Mononuclear cell (primary cell): ENCODE measurements at regions not wholly inside any gene's neighbourhood (a gene's known extent, or its start where the extent isn't known, plus 50 kb on each side); places are given as distances from the start of the nearest gene placed in this dataset.
A peak's percentile ranks its signal among the peaks of the same experiment; 100 is the strongest.

Source experiments
- H3K27me3 ChIP-seq: 2 replicates; pipeline ENCODE4 v1.6.0; 2011; ENCODE audit warnings: low read length, control low read depth; ENCODE audit not compliant: insufficient read depth
- H3K4me1 ChIP-seq: 2 replicates; pipeline ENCODE4 v1.5.1; 2011; ENCODE audit warnings: mild to moderate bottlenecking, low read length, control low read depth; ENCODE audit not compliant: insufficient read depth
- H3K4me3 ChIP-seq: 2 replicates; pipeline ENCODE4 v1.5.1; 2011; ENCODE audit warnings: mild to moderate bottlenecking, low read length, moderate library complexity
- H3K9me3 ChIP-seq: 2 replicates; pipeline ENCODE4 v1.5.1; 2011; ENCODE audit warnings: low read depth, mild to moderate bottlenecking, control low read depth, low read length

GRCh38 chr14:89635615-89636014 is 218.6 kb upstream of the FOXN3 start:
- H3K4me3 ChIP-seq = no peak overlapping the region
- H3K27me3 ChIP-seq = no peaks in the 10 kb centered on the region
- no peaks in the 10 kb centered on the region for H3K9me3 ChIP-seq
- H3K4me1 ChIP-seq = no peaks in the 10 kb centered on the region

DNA sequence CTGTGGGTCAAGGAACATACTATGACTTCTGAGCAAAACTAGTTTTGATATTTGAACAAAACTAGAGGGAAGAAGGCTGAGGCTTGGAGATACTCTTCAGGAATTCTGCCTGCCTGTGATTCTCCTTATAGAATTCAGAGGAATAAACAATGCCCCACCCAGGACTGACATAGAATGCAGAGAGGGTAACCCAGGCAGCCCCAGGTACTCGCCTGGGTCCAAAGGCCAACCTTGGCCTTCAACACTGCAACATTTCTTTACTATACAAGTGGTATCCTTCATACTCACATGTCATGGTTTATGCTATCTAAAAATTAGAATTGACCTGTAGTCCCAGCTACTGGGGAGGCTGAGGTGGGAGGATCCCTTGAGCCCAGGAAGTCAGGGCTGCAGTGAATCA is 217.0 kb upstream of the FOXN3 start:
- Histone ChIP-seq H3K27me3 (no peaks in the 10 kb centered on the region), H3K4me3 (no peak overlapping the region), H3K9me3 (no peaks in the 10 kb centered on the region), H3K4me1 (peaks cover 6% of the 10 kb centered on the region)

GRCh38 chr14:89630101-89630829 is 213.2 kb upstream of the FOXN3 start:
- peaks cover 24% of the 10 kb centered on the region for H3K4me1 ChIP-seq
- no peaks in the 10 kb centered on the region for H3K27me3 ChIP-seq
- no peak overlapping the region for H3K4me3 ChIP-seq
- H3K9me3 ChIP-seq = no peaks in the 10 kb centered on the region

GRCh38 chr14:89629383-89629782 is 212.3 kb upstream of the FOXN3 start:
- no peaks in the 10 kb centered on the region for H3K9me3 ChIP-seq
- H3K27me3 ChIP-seq = no peaks in the 10 kb centered on the region
- H3K4me1 ChIP-seq = peaks cover 24% of the 10 kb centered on the region
- no peak overlapping the region for H3K4me3 ChIP-seq

DNA sequence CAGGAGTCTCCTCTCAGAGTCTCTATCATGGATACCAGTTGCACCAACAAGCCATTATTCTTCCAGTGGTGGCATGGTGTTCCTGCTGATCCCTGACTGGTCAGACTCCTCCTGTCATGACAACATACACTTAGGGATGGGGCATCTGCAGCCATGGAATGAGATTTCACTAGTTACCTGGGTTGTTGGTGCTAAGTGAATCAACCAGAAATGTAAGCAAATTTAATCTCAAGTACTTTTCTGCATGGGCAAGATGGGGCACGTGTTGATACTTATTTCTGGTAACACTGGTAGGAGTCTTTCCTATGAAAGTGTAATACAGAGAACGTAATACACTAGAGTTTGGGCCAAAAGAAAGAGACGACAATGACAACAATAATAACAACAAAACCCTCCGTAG is 211.5 kb upstream of the FOXN3 start:
- Histone ChIP-seq H3K27me3 (no peaks in the 10 kb centered on the region), H3K4me1 (peaks cover 24% of the 10 kb centered on the region), H3K9me3 (no peaks in the 10 kb centered on the region), H3K4me3 (no peak overlapping the region)

DNA sequence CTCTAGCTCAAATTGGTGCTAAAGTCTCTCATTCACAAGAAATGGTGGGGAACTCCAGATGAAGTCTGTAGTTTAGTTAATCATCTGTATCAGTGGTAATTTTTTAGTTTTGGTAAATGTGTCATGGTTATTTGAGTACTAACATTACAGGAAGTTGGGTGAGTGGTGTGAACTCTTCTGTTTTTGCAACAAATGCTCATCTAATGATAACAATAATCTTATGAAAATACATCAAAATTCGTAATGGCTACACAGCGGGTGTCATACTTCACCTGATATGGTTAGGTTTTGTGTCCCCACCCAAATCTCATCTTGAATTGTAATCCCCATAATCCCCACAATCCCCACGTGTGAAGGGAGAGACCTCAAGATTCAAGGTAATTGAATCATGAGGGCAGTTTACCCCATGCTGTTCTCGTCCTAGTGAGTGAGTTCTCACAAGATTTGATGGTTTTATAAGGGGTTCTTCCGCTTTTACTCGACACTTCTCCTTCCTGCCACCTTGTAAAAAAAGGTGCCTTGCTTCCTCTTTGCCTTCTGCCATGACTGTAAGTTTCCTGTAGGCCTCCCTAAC is 209.3 kb upstream of the FOXN3 start:
- Histone ChIP-seq H3K4me3 (no peak overlapping the region), H3K27me3 (no peaks in the 10 kb centered on the region), H3K4me1 (peaks cover 29% of the 10 kb centered on the region), H3K9me3 (no peaks in the 10 kb centered on the region)

DNA sequence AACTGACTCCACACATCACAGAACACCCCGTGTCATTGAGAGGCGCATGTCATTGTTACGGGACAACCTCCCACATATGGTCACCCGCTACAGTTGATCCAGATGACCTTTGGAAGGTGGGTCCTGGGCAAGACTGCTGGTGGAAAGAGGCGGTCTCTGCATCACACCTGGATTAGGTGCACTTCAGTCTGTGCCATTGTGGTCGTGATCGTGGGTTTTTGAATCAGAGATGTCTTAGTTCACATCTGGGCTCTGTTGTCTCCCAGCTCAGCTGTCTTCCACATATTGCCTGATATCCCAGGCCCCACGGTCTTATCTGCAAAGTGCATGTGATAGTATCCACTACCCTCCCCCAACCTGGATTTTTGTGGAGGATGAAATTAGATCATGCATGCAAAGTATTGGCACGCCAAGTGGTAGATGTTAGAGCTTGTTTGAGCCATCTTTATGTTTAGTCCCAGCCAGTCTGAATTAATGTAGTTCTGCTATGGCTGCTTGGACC is 208.7 kb upstream of the FOXN3 start:
- Histone ChIP-seq H3K27me3 (no peaks in the 10 kb centered on the region), H3K4me1 (peaks cover 34% of the 10 kb centered on the region), H3K4me3 (no peak overlapping the region), H3K9me3 (no peaks in the 10 kb centered on the region)

DNA sequence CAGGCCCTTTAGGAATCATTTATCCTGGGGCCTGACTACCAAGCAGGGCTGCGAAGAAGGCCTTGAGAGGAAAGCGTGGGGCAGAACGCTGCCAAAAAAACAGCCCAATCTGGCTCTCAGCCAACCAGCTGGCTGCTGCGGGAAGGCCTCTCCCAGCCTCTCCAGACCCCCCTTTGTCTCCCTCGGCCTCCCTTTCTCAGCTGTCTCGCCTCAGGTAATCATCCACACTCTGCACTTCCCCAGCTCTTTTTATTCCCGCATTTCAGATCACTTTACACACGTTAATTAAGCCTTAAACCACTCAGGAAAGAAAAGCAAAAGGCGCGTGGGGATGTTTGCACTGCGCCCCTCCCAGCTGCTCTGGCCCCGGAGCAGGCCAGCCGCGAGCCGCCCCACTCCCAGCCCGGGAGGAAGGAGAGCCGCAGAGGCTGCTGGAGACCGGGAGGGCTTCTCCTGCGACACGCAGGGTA is 208.2 kb upstream of the FOXN3 start:
- H3K9me3 ChIP-seq = no peaks in the 10 kb centered on the region
- no peaks in the 10 kb centered on the region for H3K27me3 ChIP-seq
- H3K4me3 ChIP-seq = no peak overlapping the region

GRCh38 chr14:89624500-89625156 is 207.6 kb upstream of the FOXN3 start:
- Histone ChIP-seq H3K4me1 (peaks cover 44% of the 10 kb centered on the region), H3K27me3 (no peaks in the 10 kb centered on the region), H3K9me3 (no peaks in the 10 kb centered on the region), H3K4me3 (no peak overlapping the region)

More for the DNA sequence above, 208.2 kb upstream of the FOXN3 start:
- H3K4me1 ChIP-seq = peaks cover 40% of the 10 kb centered on the region

DNA sequence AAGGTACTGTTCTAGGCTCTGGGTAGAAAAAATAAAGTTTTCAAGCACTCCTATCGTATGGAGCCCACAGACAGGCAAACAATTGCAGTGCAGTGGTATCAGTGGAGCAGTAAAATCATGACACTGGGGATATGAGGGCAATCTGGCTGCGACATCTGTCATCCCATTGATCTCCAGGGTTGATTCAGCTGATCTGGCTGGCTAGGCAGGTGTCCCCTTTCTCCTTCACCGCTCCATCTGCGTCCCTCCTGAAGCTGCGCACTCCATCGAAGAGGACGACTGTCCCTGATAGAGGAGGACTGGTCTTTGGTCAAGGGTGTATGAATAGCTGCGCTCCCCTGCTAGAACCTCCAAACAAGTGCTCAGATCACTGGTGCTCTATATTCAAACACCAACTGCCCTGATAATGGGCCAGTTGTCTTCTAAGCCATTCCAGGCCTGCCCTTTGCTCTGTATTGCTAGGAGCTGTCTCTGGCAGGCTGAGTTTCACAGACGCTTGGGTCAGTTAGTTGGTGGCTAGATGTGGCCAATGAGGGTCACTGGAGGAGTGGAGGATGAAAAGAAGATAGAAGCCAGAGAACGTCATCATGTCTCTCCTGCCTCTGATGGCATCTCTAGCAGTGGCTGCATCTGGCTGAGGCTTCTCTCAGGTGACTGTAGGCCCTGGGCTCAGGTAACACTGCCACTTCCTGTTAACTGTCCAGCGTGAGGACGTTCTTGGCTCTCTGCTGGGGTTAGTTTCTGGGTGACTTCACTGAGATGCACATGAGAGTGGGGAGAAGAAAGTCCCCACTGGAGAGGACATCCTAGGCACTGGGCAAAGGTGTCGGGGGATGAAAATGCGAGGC is 205.0 kb upstream of the FOXN3 start:
- Histone ChIP-seq H3K4me3 (no peak overlapping the region), H3K9me3 (no peaks in the 10 kb centered on the region), H3K27me3 (no peaks in the 10 kb centered on the region), H3K4me1 (peaks cover 47% of the 10 kb centered on the region)

GRCh38 chr14:89621009-89621421 is 204.0 kb upstream of the FOXN3 start:
- Histone ChIP-seq H3K27me3 (no peaks in the 10 kb centered on the region), H3K4me3 (no peak overlapping the region), H3K9me3 (no peaks in the 10 kb centered on the region), H3K4me1 (peaks cover 51% of the 10 kb centered on the region)

DNA sequence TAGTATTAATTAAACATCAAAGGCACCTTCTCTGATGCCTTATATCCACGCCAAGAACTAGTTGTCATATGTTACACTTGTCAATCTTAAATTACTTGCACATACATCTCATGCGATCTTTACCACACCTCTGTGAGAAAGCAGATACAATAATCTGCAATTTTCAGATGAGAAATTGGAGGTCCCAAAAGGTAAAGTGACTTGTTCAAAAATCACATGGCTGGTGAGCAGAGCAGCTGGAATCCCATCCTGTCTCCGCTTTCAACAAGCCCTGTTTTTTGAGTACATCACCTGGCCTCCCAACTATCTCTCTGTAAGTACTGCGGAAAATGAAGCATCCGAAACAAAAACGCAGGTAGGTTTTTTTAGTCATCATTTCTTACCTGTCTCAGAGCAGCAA is 203.4 kb upstream of the FOXN3 start:
- peaks cover 51% of the 10 kb centered on the region for H3K4me1 ChIP-seq
- H3K9me3 ChIP-seq = no peaks in the 10 kb centered on the region
- H3K4me3 ChIP-seq = no peak overlapping the region
- no peaks in the 10 kb centered on the region for H3K27me3 ChIP-seq

DNA sequence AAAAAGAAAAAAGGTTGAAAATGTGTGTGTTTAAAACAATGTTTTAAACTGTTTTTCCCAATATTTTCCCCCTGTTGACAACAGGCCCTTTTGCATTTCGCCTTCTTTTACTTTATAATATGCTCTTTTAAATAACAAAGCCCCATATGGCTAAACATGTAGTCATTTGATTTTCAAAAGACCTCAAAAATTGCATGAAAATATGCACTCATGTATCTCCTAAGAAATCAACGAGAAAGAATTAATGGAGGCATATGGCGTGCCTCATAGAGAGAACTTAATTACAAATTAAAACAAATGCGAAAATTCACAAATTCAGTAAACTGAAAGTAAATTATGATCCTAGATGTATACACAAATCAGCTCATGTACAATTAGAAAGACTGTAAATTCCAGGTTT is 202.6 kb upstream of the FOXN3 start:
- Histone ChIP-seq H3K9me3 (no peaks in the 10 kb centered on the region), H3K4me1 (peaks cover 57% of the 10 kb centered on the region), H3K27me3 (no peaks in the 10 kb centered on the region), H3K4me3 (peak overlapping the region; percentile 92)

DNA sequence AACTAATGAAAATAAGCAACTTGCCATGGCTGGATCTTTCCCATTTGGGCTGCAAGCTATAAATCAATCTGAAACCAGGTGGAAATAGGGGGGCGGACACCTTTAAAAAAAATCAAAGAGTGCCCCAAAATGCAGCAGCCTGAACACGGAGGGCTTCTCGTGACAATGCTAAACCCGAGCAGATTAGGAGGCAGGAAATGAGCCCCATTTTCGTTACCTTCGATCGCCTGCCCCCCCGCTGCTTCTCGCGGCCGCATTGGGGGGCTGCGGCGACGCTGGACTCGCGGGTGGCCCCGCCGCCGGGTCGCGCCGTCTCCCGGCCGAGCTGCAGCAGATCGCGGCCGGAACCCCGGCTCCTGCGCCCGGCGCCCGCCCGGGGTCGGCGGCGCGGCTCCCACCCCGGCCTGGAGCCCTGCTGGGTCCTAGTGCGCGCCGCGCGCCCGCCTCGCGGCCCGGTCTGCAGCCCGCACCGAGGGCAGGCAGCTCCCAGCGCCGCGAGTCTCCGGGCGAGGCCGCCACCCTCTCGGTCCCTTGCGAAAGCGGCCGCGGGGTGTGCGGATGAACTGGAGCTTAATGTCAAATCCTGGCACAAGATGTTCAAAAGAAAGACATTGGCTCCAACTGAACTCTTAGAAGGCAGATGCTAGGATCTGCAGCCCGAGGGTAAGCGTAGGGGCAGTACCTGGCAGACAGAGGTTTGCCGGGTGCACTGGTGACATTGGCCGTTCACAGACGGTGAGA is 201.9 kb upstream of the FOXN3 start:
- Histone ChIP-seq H3K9me3 (no peaks in the 10 kb centered on the region), H3K4me1 (peaks cover 62% of the 10 kb centered on the region), H3K4me3 (peak overlapping the region; percentile 92), H3K27me3 (no peaks in the 10 kb centered on the region)
